GM23248 (cell line): ENCODE measurements at regions not wholly inside any gene's neighbourhood (a gene's known extent, or its start where the extent isn't known, plus 50 kb on each side); places are given as distances from the start of the nearest gene placed in this dataset.
A peak's percentile ranks its signal among the peaks of the same experiment; 100 is the strongest.

ENCODE experiments used
- DNase-seq: peaks from one replicate; pipeline ENCODE4 v3.0.0-alpha.2; 2015
- H2AFZ ChIP-seq: fragments of 200-600 bp; sonication (generic); 2 replicates; pipeline ENCODE4 v1.6.1; 2016; ENCODE audit warnings: antibody characterized with exemption
- H3F3A ChIP-seq: fragments of 200-600 bp; sonication (generic); 2 replicates; pipeline ENCODE4 v1.6.1; 2016; ENCODE audit warnings: mild to moderate bottlenecking, antibody characterized with exemption, mixed run types; ENCODE audit not compliant: insufficient read depth
- H3K27ac ChIP-seq: fragments of 200-600 bp; sonication (generic); 2 replicates; pipeline ENCODE4 v1.5.1; 2016; ENCODE audit warnings: mild to moderate bottlenecking
- H3K27me3 ChIP-seq: fragments of 200-600 bp; sonication (generic); replicated peaks from 2 replicates; pipeline ENCODE4 v1.6.1; 2016; ENCODE audit warnings: mild to moderate bottlenecking; ENCODE audit not compliant: insufficient read depth
- H3K36me3 ChIP-seq: fragments of 200-600 bp; sonication (generic); 2 replicates; pipeline ENCODE4 v1.6.1; 2016; ENCODE audit warnings: low read depth, mild to moderate bottlenecking
- H3K4me1 ChIP-seq: fragments of 200-600 bp; sonication (generic); 2 replicates; pipeline ENCODE4 v1.6.1; 2016; ENCODE audit warnings: mild to moderate bottlenecking; ENCODE audit not compliant: insufficient read depth
- H3K4me2 ChIP-seq: fragments of 200-600 bp; sonication (generic); one replicate; pipeline ENCODE4 v1.6.1; 2016; ENCODE audit warnings: mild to moderate bottlenecking; ENCODE audit not compliant: unreplicated experiment
- H3K4me3 ChIP-seq: fragments of 200-600 bp; sonication (generic); 2 replicates; pipeline ENCODE4 v1.5.1; 2016; ENCODE audit warnings: mild to moderate bottlenecking
- H3K79me2 ChIP-seq: fragments of 200-600 bp; sonication (generic); 2 replicates; pipeline ENCODE4 v1.6.1; 2016; ENCODE audit warnings: mild to moderate bottlenecking; ENCODE audit not compliant: insufficient read depth
- H3K9ac ChIP-seq: fragments of 200-600 bp; sonication (generic); 2 replicates; pipeline ENCODE4 v1.6.1; 2016; ENCODE audit warnings: mild to moderate bottlenecking
- H3K9me2 ChIP-seq: fragments of 200-600 bp; sonication (generic); 2 replicates; pipeline ENCODE4 v1.6.1; 2016; ENCODE audit warnings: mixed run types, mild to moderate bottlenecking, moderate library complexity; ENCODE audit not compliant: insufficient read depth
- H3K9me3 ChIP-seq: fragments of 200-600 bp; sonication (generic); one replicate; pipeline ENCODE4 v1.6.1; 2017; ENCODE audit warnings: low read depth
- H4K20me1 ChIP-seq: fragments of 200-600 bp; sonication (generic); 2 replicates; pipeline ENCODE4 v1.6.0; 2016; ENCODE audit not compliant: insufficient read depth
- EZH2 ChIP-seq: fragments of 200-600 bp; sonication (generic); IDR thresholded peaks from 2 replicates; pipeline ENCODE4 v1.6.1; 2018; ENCODE audit warnings: antibody characterized with exemption, mild to moderate bottlenecking; ENCODE audit not compliant: insufficient read depth, poor library complexity, severe bottlenecking
- EZH2phosphoT487 ChIP-seq: fragments of 200-600 bp; sonication (generic); IDR thresholded peaks from 2 replicates; pipeline ENCODE4 v1.6.1; 2018; ENCODE audit warnings: antibody characterized with exemption, moderate library complexity, mild to moderate bottlenecking, low read depth; ENCODE audit not compliant: insufficient read depth
- WGBS, 2 experiments: methylation state at CpG; one replicate each; pipeline ENCODE4 v1.1.6; 2015 to 2017; ENCODE audit warnings: low lambda C conversion rate in 2 of 2, low coverage in 1 of 2; ENCODE audit errors: missing lambda C conversion rate in 2 of 2; 5-methylcytosine and 5-hydroxymethylcytosine counted together
- in situ Hi-C: fragments of 300-500 bp; cut with MboI; formaldehyde crosslinking; loops from 2 replicates; pipeline ENCODE4 v1.15.0; 2020

GRCh38 chr1:88200545-88200944 is 483.5 kb upstream of the PKN2 start:
- H3F3A ChIP-seq, result no peaks in the 10 kb centered on the region
- no peaks in the 10 kb centered on the region for H3K27me3 ChIP-seq
- no peak for TF ChIP-seq EZH2
- no peak for TF ChIP-seq EZH2phosphoT487
- in situ Hi-C loops, result no loop called here
- no peaks in the 10 kb centered on the region for H3K36me3 ChIP-seq
- no peak overlapping the region for H3K4me3 ChIP-seq
- no peaks in the 10 kb centered on the region for H3K9me2 ChIP-seq
- peaks cover 5% of the 10 kb centered on the region for H3K4me1 ChIP-seq
- H2AFZ ChIP-seq, result no peak overlapping the region
- H3K9me3 ChIP-seq, result no peaks in the 10 kb centered on the region
- WGBS, 2 experiments, result 48 to 65% methylated on average over 3 of the region's 3 CpGs
- no peak overlapping the region for H3K9ac ChIP-seq
- no peak for DNase-seq
- H4K20me1 ChIP-seq, result no peaks in the 10 kb centered on the region
- H3K4me2 ChIP-seq, result no peak overlapping the region
- H3K27ac ChIP-seq, result no peak overlapping the region
- H3K79me2 ChIP-seq, result no peaks in the 10 kb centered on the region

- Histone ChIP-seq H2AFZ (no peak overlapping the region), H3K9me2 (no peaks in the 10 kb centered on the region), H4K20me1 (no peaks in the 10 kb centered on the region), H3K4me2 (no peak overlapping the region), H3K4me1 (peaks cover 5% of the 10 kb centered on the region), H3K79me2 (no peaks in the 10 kb centered on the region), H3K9ac (no peak overlapping the region), H3F3A (no peaks in the 10 kb centered on the region), H3K9me3 (no peaks in the 10 kb centered on the region), H3K4me3 (no peak overlapping the region), H3K27ac (no peak overlapping the region), H3K36me3 (no peaks in the 10 kb centered on the region), H3K27me3 (no peaks in the 10 kb centered on the region)
- in situ Hi-C loops, result no loop called here
- TF ChIP-seq EZH2phosphoT487, result no peak
- no peak for TF ChIP-seq EZH2
- DNase-seq, result peak; percentile 7
- 42 to 47% methylated on average over 3 of the region's 3 CpGs for WGBS, 2 experiments
Observed at GRCh38 chr1:88204111-88204510, 480.0 kb upstream of the PKN2 start.

GRCh38 chr1:88204612-88205167 is 479.4 kb upstream of the PKN2 start:
- in situ Hi-C loops, result no loop called here
- H3K4me1 ChIP-seq, result peaks cover 5% of the 10 kb centered on the region
- no peaks in the 10 kb centered on the region for H3K9me3 ChIP-seq
- H3K27ac ChIP-seq, result no peak overlapping the region
- H3K4me2 ChIP-seq, result no peak overlapping the region
- H3K36me3 ChIP-seq, result no peaks in the 10 kb centered on the region
- H3K9me2 ChIP-seq, result no peaks in the 10 kb centered on the region
- no peaks in the 10 kb centered on the region for H3K27me3 ChIP-seq
- H2AFZ ChIP-seq, result no peak overlapping the region
- DNase-seq, result no peak
- no peaks in the 10 kb centered on the region for H3K79me2 ChIP-seq
- H3K4me3 ChIP-seq, result no peak overlapping the region
- WGBS, 2 experiments, result 57 to 85% methylated on average over 1 of the region's 1 CpG
- TF ChIP-seq EZH2 (no peak), EZH2phosphoT487 (no peak)
- no peaks in the 10 kb centered on the region for H4K20me1 ChIP-seq
- H3K9ac ChIP-seq, result no peak overlapping the region
- H3F3A ChIP-seq, result no peaks in the 10 kb centered on the region

GRCh38 chr1:88208389-88208788 is 475.7 kb upstream of the PKN2 start:
- TF ChIP-seq EZH2phosphoT487, result no peak
- TF ChIP-seq EZH2, result no peak
- no peaks in the 10 kb centered on the region for H3K36me3 ChIP-seq
- DNase-seq, result no peak
- H3F3A ChIP-seq, result no peaks in the 10 kb centered on the region
- H3K27me3 ChIP-seq, result no peaks in the 10 kb centered on the region
- H3K9me3 ChIP-seq, result no peaks in the 10 kb centered on the region
- H2AFZ ChIP-seq, result no peak overlapping the region
- H3K79me2 ChIP-seq, result no peaks in the 10 kb centered on the region
- no peaks in the 10 kb centered on the region for H4K20me1 ChIP-seq
- H3K4me1 ChIP-seq, result peaks cover 5% of the 10 kb centered on the region
- WGBS, 2 experiments, result 12 to 15% methylated on average over 1 of the region's 1 CpG
- no peak overlapping the region for H3K4me2 ChIP-seq
- no peaks in the 10 kb centered on the region for H3K9me2 ChIP-seq
- in situ Hi-C loops, result no loop called here
- H3K4me3 ChIP-seq, result no peak overlapping the region
- no peak overlapping the region for H3K9ac ChIP-seq
- H3K27ac ChIP-seq, result no peak overlapping the region
